Fibroblast of lung (primary cell): ENCODE measurements at regions not wholly inside any gene's neighbourhood (a gene's known extent, or its start where the extent isn't known, plus 50 kb on each side); places are given as distances from the start of the nearest gene placed in this dataset.
A peak's percentile ranks its signal among the peaks of the same experiment; 100 is the strongest.

ENCODE experiments used
- DNase-seq, 2 donors: peaks; one replicate each; pipeline versions ENCODE4 v3.0.0 to v3.0.0-alpha.2; 2010; ENCODE audit warnings: low read depth in 2 of 2
- H2AFZ ChIP-seq: 2 replicates; pipeline ENCODE4 v1.5.1; 2012; ENCODE audit warnings: low read length, control low read depth, inconsistent platforms
- H3K27ac ChIP-seq: 2 replicates; pipeline ENCODE4 v1.5.1; 2011; ENCODE audit warnings: low read length, control low read depth; ENCODE audit not compliant: insufficient read depth
- H3K27me3 ChIP-seq: 2 replicates; pipeline ENCODE4 v1.5.1; 2011; ENCODE audit warnings: mild to moderate bottlenecking, low read length; ENCODE audit not compliant: control insufficient read depth, insufficient read depth
- H3K36me3 ChIP-seq: 2 replicates; pipeline ENCODE4 v1.5.1; 2011; ENCODE audit warnings: low read length; ENCODE audit not compliant: control insufficient read depth, insufficient read depth
- H3K4me1 ChIP-seq: 2 replicates; pipeline ENCODE4 v1.5.1; 2011; ENCODE audit warnings: low read length; ENCODE audit not compliant: control insufficient read depth, insufficient read depth; ENCODE audit errors: extremely low read depth
- H3K4me2 ChIP-seq: 2 replicates; pipeline ENCODE4 v1.5.1; 2011; ENCODE audit warnings: low read length, control low read depth; ENCODE audit not compliant: insufficient read depth; ENCODE audit errors: extremely low read depth
- H3K4me3 ChIP-seq, 4 experiments: fragments of 200-600 bp in 1 of 4; sonication (generic) in 1 of 4; replicated peaks in 1 of 4; 2 replicates each; pipeline ENCODE4 v1.5.1; 2011 to 2016; ENCODE audit warnings: low read length in 4 of 4, low read depth in 3 of 4, mild to moderate bottlenecking in 3 of 4, control low read depth in 2 of 4, inconsistent platforms in 1 of 4, mixed read lengths in 1 of 4; ENCODE audit not compliant: insufficient read depth in 1 of 4; ENCODE audit errors: control extremely low read depth in 1 of 4
- H3K79me2 ChIP-seq: 2 replicates; pipeline ENCODE4 v1.5.1; 2012; ENCODE audit warnings: mild to moderate bottlenecking, low read length, inconsistent platforms; ENCODE audit not compliant: control insufficient read depth, insufficient read depth
- H3K9ac ChIP-seq: 2 replicates; pipeline ENCODE4 v1.5.1; 2011; ENCODE audit warnings: mild to moderate bottlenecking, low read length, control low read depth; ENCODE audit not compliant: insufficient read depth
- H3K9me3 ChIP-seq: 2 replicates; pipeline ENCODE4 v1.5.1; 2012; ENCODE audit warnings: low read depth, low read length; ENCODE audit not compliant: control insufficient read depth, insufficient read depth
- H4K20me1 ChIP-seq: 2 replicates; pipeline ENCODE4 v1.5.1; 2011; ENCODE audit warnings: low read length; ENCODE audit not compliant: control insufficient read depth, insufficient read depth; ENCODE audit errors: extremely low read depth
- EZH2 ChIP-seq: IDR thresholded peaks from 2 replicates; pipeline ENCODE4 v1.5.1; 2012; ENCODE audit warnings: low read length, control low read depth, mild to moderate bottlenecking; ENCODE audit errors: missing control alignments
- TF ChIP-seq, protein P1 (sequence below), 2 donors: IDR thresholded peaks in 1 of 2; conservative IDR thresholded peaks in 1 of 2; 1 replicate in 1 of 2; 2 replicates in 1 of 2; pipeline ENCODE4 v1.5.1; 2011 to 2012; ENCODE audit warnings: low read length in 2 of 2, control low read depth in 1 of 2, inconsistent platforms in 1 of 2, low read depth in 1 of 2, mild to moderate bottlenecking in 1 of 2

DNA sequence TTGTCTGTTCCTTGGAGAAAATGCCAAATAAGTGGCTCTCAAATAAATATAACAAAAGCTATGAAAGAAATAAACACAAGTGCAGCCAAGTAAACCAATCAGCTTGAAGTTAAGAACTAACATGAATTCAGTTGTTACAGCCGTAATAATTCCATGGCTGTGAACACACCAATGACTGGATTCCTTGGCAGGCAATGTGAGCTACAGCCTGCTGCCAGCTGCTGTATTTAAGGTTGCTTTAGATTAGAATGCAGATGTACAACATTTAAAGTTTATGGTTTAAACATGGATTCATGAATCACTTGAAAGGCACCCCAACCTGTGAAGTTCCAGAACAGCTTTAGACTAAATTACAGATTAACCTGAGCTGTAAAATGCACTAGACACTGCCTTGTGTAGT is 626.4 kb upstream of the SEMA6A start:
- DNase-seq, result peak in 1 of 2 donors; percentile 33
- H3K27me3 ChIP-seq, result no peaks in the 10 kb centered on the region
- H3K4me3 ChIP-seq, result no peak overlapping the region
- TF ChIP-seq, protein P1, sequence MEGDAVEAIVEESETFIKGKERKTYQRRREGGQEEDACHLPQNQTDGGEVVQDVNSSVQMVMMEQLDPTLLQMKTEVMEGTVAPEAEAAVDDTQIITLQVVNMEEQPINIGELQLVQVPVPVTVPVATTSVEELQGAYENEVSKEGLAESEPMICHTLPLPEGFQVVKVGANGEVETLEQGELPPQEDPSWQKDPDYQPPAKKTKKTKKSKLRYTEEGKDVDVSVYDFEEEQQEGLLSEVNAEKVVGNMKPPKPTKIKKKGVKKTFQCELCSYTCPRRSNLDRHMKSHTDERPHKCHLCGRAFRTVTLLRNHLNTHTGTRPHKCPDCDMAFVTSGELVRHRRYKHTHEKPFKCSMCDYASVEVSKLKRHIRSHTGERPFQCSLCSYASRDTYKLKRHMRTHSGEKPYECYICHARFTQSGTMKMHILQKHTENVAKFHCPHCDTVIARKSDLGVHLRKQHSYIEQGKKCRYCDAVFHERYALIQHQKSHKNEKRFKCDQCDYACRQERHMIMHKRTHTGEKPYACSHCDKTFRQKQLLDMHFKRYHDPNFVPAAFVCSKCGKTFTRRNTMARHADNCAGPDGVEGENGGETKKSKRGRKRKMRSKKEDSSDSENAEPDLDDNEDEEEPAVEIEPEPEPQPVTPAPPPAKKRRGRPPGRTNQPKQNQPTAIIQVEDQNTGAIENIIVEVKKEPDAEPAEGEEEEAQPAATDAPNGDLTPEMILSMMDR (conservative IDR thresholded peaks at IDR 0.05 in 1 of 2, IDR thresholded peaks at IDR 0.05 in 1 of 2; ENCODE audit: low read depth in 1 of 2, low read length in 2 of 2), result no peak
- TF ChIP-seq EZH2, result no peak
- H3K79me2 ChIP-seq, result no peaks in the 10 kb centered on the region
- H3K27ac ChIP-seq, result no peak overlapping the region
- H2AFZ ChIP-seq, result no peak overlapping the region
- no peaks in the 10 kb centered on the region for H4K20me1 ChIP-seq
- no peak overlapping the region for H3K4me2 ChIP-seq
- no peaks in the 10 kb centered on the region for H3K36me3 ChIP-seq
- no peaks in the 10 kb centered on the region for H3K4me1 ChIP-seq
- H3K9ac ChIP-seq, result no peak overlapping the region
- H3K9me3 ChIP-seq, result no peaks in the 10 kb centered on the region

DNA sequence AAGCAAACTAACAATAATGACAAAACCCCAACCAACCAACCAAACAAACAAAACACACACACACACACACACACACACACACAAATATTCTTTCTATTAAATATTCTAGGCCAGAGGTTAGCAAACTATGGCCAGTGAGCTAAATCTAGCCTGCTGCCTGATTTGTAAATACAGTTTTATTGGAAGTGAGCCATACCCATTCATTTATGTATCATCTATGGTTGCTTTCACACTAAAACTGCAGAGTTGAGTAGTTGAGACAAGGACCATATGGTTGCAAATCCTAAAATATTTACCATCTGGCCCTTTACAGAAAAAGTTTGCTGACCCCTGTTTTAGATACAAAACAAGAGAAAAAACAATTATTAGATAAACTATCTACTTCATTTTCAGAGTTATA is 620.5 kb upstream of the SEMA6A start:
- H3K4me2 ChIP-seq, result no peak overlapping the region
- H4K20me1 ChIP-seq, result no peaks in the 10 kb centered on the region
- H3K27me3 ChIP-seq, result no peaks in the 10 kb centered on the region
- TF ChIP-seq, protein P1 (conservative IDR thresholded peaks at IDR 0.05 in 1 of 2, IDR thresholded peaks at IDR 0.05 in 1 of 2; ENCODE audit: low read depth in 1 of 2, low read length in 2 of 2), result no peak
- no peak for TF ChIP-seq EZH2
- H3K9me3 ChIP-seq, result no peaks in the 10 kb centered on the region
- H3K4me3 ChIP-seq, result no peak overlapping the region
- H3K79me2 ChIP-seq, result no peaks in the 10 kb centered on the region
- H2AFZ ChIP-seq, result no peak overlapping the region
- DNase-seq, result peak in 1 of 2 donors; percentile 14
- no peak overlapping the region for H3K9ac ChIP-seq
- no peaks in the 10 kb centered on the region for H3K36me3 ChIP-seq
- no peak overlapping the region for H3K27ac ChIP-seq
- H3K4me1 ChIP-seq, result no peaks in the 10 kb centered on the region

DNA sequence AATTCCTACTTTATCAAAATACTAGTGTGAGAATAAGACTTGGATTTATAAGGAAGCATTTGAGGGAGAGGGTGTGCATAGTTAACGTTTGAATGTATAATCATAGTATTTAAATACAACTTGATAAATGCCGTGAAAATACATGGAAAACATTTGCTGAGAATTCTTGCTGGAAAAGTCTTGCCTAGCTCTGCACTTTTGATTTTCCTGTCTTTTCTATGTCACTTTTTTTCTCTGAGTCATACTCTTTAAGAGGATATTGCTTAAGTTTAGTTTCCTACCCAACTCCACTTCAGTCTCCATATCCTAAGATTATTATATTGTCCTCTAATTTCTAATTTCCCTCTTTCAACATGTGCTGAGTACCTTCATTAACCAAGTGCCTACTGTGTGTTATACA is 616.6 kb upstream of the SEMA6A start:
- peak in 1 of 2 donors; percentile 1 for DNase-seq
- no peak overlapping the region for H2AFZ ChIP-seq
- H3K4me1 ChIP-seq, result no peaks in the 10 kb centered on the region
- H3K9ac ChIP-seq, result no peak overlapping the region
- H3K4me2 ChIP-seq, result no peak overlapping the region
- no peaks in the 10 kb centered on the region for H3K36me3 ChIP-seq
- no peaks in the 10 kb centered on the region for H3K79me2 ChIP-seq
- no peak overlapping the region for H3K4me3 ChIP-seq
- H3K27ac ChIP-seq, result no peak overlapping the region
- H3K9me3 ChIP-seq, result no peaks in the 10 kb centered on the region
- TF ChIP-seq, protein P1 (conservative IDR thresholded peaks at IDR 0.05 in 1 of 2, IDR thresholded peaks at IDR 0.05 in 1 of 2; ENCODE audit: low read depth in 1 of 2, low read length in 2 of 2), result no peak
- TF ChIP-seq EZH2, result no peak
- H3K27me3 ChIP-seq, result no peaks in the 10 kb centered on the region
- H4K20me1 ChIP-seq, result no peaks in the 10 kb centered on the region
